ENCODE measurements at regions not wholly inside any gene's neighbourhood (a gene's known extent, or its start where the extent isn't known, plus 50 kb on each side); places are given as distances from the start of the nearest gene placed in this dataset.

DNA sequence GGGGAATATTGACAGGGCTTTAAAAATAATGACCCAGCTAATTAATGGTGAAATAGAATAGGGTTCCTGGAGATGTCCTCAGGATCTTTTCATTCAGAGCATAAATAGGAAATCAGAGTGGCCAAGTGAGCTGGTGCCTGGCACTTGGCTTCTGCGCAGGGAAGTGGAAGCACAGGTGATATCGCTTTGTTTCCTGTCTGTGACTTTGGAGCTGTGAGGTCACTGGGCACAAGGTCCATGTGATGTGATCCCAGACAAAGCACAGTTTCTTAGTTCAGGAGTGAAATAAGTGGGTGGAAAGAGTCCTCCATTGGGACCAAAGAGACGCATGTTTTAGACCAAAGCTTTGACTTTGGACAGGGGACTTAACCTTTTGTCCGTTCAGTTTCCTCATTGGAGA, 338.3 kb downstream of the CYRIA start:
- Histone ChIP-seq H3K9me3 (ENCODE audit: control insufficient read depth, insufficient read depth, low read depth, low read length) (no peaks in the 10 kb centered on the region), H3K4me3 (ENCODE audit: low read depth, low read length) (no peak overlapping the region), H3K27ac (ENCODE audit: extremely low read depth, low read depth, low read length) (no peak overlapping the region), H3K4me1 (ENCODE audit: control insufficient read depth, insufficient read depth, low read length) (no peaks in the 10 kb centered on the region), H3K36me3 (ENCODE audit: control insufficient read depth in 2 of 2, insufficient read depth in 1 of 2, low read length in 2 of 2) (no peaks in the 10 kb centered on the region)
- ChIA-PET CTCF (interaction anchor here (0.5 to 1.0 kb wide), 3 partner anchors 117 to 387 kb away, joined by 3 to 5 read pairs (median 3); no protein-coding TSS in a partner anchor), POLR2A (no interaction called here)
- TF ChIP-seq ZBTB17 (tag by site-specific recombination; IDR thresholded peaks at IDR 0.05): no peak
- no peak for TF ChIP-seq ZNF785 (tag by site-specific recombination; IDR thresholded peaks at IDR 0.05)
- TF ChIP-seq ZNF19 (tag by site-specific recombination; IDR thresholded peaks at IDR 0.05; ENCODE audit: low read depth): no peak
- TF ChIP-seq RBAK (tag by site-specific recombination; IDR thresholded peaks at IDR 0.05): no peak
- no peak for TF ChIP-seq MEIS1 (CRISPR knock-in tag; IDR thresholded peaks at IDR 0.05; ENCODE audit: borderline replicate concordance)
- TF ChIP-seq, protein P1, sequence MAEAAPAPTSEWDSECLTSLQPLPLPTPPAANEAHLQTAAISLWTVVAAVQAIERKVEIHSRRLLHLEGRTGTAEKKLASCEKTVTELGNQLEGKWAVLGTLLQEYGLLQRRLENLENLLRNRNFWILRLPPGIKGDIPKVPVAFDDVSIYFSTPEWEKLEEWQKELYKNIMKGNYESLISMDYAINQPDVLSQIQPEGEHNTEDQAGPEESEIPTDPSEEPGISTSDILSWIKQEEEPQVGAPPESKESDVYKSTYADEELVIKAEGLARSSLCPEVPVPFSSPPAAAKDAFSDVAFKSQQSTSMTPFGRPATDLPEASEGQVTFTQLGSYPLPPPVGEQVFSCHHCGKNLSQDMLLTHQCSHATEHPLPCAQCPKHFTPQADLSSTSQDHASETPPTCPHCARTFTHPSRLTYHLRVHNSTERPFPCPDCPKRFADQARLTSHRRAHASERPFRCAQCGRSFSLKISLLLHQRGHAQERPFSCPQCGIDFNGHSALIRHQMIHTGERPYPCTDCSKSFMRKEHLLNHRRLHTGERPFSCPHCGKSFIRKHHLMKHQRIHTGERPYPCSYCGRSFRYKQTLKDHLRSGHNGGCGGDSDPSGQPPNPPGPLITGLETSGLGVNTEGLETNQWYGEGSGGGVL (tag by site-specific recombination; IDR thresholded peaks at IDR 0.05): no peak
- no peak for TF ChIP-seq ZNF169 (tag by site-specific recombination; IDR thresholded peaks at IDR 0.05)
- TF ChIP-seq ZNF211 (tag by site-specific recombination; IDR thresholded peaks at IDR 0.05; ENCODE audit: low read depth): no peak
- no peak for TF ChIP-seq KLF9 (tag by site-specific recombination; IDR thresholded peaks at IDR 0.05; ENCODE audit: low read depth)
- TF ChIP-seq ZBTB7A (tag by site-specific recombination; IDR thresholded peaks at IDR 0.05; ENCODE audit: low read depth): no peak
- no peak for TF ChIP-seq KLF1 (tag by site-specific recombination; IDR thresholded peaks at IDR 0.05)
- TF ChIP-seq, protein P2, sequence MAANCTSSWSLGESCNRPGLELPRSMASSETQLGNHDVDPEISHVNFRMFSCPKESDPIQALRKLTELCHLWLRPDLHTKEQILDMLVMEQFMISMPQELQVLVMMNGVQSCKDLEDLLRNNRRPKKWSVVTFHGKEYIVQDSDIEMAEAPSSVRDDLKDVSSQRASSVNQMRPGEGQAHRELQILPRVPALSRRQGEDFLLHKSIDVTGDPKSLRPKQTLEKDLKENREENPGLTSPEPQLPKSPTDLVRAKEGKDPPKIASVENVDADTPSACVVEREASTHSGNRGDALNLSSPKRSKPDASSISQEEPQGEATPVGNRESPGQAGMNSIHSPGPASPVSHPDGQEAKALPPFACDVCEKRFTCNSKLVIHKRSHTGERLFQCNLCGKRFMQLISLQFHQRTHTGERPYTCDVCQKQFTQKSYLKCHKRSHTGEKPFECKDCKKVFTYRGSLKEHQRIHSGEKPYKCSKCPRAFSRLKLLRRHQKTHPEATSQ (tag by site-specific recombination; IDR thresholded peaks at IDR 0.05): no peak
- TF ChIP-seq ZEB2 (tag by site-specific recombination; IDR thresholded peaks at IDR 0.05): no peak
- no peak for TF ChIP-seq ZNF335 (tag by site-specific recombination; conservative IDR thresholded peaks at IDR 0.05)
- TF ChIP-seq TCF7L2 (IDR thresholded peaks at IDR 0.05; ENCODE audit: borderline replicate concordance, low read depth, low read length): no peak
- TF ChIP-seq, protein P3, sequence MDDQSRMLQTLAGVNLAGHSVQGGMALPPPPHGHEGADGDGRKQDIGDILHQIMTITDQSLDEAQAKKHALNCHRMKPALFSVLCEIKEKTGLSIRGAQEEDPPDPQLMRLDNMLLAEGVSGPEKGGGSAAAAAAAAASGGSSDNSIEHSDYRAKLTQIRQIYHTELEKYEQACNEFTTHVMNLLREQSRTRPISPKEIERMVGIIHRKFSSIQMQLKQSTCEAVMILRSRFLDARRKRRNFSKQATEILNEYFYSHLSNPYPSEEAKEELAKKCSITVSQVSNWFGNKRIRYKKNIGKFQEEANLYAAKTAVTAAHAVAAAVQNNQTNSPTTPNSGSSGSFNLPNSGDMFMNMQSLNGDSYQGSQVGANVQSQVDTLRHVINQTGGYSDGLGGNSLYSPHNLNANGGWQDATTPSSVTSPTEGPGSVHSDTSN (CRISPR knock-in tag; IDR thresholded peaks at IDR 0.05): no peak
- no peak for TF ChIP-seq SP3 (tag by site-specific recombination; IDR thresholded peaks at IDR 0.05)
- TF ChIP-seq BCL11A (tag by site-specific recombination; IDR thresholded peaks at IDR 0.05; ENCODE audit: low read depth): no peak
- TF ChIP-seq, protein P4, sequence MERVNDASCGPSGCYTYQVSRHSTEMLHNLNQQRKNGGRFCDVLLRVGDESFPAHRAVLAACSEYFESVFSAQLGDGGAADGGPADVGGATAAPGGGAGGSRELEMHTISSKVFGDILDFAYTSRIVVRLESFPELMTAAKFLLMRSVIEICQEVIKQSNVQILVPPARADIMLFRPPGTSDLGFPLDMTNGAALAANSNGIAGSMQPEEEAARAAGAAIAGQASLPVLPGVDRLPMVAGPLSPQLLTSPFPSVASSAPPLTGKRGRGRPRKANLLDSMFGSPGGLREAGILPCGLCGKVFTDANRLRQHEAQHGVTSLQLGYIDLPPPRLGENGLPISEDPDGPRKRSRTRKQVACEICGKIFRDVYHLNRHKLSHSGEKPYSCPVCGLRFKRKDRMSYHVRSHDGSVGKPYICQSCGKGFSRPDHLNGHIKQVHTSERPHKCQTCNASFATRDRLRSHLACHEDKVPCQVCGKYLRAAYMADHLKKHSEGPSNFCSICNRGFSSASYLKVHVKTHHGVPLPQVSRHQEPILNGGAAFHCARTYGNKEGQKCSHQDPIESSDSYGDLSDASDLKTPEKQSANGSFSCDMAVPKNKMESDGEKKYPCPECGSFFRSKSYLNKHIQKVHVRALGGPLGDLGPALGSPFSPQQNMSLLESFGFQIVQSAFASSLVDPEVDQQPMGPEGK (tag by site-specific recombination; IDR thresholded peaks at IDR 0.05): no peak

DNA sequence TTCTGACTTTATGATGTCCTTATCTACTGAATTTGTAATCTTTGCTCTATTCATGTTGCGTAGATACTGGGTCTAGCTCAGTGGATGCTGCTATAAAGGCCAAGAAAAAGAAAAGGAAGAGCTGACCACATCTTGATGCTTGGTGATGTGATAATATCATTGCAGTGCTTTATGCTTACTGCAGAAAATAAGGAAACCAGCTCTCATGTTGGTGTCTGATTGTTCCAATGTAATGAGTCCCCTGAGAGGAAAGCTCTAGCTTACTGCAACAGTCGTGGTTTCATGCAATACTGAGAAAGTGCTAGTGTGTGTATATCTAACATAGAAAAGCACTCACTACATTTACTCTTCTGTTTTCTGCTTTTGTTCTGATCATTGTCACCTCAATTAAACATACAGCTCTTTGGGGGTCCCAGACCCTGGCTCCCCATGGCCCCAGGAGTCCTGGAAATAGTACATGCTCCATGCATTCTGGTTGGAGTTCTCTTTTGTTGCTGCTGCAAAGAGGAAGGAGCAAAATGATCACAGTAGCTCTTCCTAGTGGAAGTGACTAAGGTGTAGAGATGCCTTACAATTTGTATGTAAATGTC, 338.8 kb downstream of the CYRIA start:
- CTCF ChIA-PET: interaction anchor here (0.5 kb wide), 3 partner anchors 278 to 387 kb away, joined by 3 to 5 read pairs (median 4); no protein-coding TSS in a partner anchor
- TF ChIP-seq ZNF776 (tag by site-specific recombination; IDR thresholded peaks at IDR 0.05; ENCODE audit: borderline replicate concordance) (no peak), ZNF214 (tag by site-specific recombination; IDR thresholded peaks at IDR 0.05; ENCODE audit: borderline replicate concordance) (no peak), ZNF585B (tag by site-specific recombination; IDR thresholded peaks at IDR 0.05) (no peak), ZNF610 (tag by site-specific recombination; IDR thresholded peaks at IDR 0.05; ENCODE audit: borderline replicate concordance) (no peak), ZNF48 (tag by site-specific recombination; IDR thresholded peaks at IDR 0.05) (no peak), ZBTB21 (tag by site-specific recombination; IDR thresholded peaks at IDR 0.05) (no peak)
- TF ChIP-seq, protein P5, sequence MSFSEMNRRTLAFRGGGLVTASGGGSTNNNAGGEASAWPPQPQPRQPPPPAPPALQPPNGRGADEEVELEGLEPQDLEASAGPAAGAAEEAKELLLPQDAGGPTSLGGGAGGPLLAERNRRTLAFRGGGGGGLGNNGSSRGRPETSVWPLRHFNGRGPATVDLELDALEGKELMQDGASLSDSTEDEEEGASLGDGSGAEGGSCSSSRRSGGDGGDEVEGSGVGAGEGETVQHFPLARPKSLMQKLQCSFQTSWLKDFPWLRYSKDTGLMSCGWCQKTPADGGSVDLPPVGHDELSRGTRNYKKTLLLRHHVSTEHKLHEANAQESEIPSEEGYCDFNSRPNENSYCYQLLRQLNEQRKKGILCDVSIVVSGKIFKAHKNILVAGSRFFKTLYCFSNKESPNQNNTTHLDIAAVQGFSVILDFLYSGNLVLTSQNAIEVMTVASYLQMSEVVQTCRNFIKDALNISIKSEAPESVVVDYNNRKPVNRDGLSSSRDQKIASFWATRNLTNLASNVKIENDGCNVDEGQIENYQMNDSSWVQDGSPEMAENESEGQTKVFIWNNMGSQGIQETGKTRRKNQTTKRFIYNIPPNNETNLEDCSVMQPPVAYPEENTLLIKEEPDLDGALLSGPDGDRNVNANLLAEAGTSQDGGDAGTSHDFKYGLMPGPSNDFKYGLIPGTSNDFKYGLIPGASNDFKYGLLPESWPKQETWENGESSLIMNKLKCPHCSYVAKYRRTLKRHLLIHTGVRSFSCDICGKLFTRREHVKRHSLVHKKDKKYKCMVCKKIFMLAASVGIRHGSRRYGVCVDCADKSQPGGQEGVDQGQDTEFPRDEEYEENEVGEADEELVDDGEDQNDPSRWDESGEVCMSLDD (tag by site-specific recombination; IDR thresholded peaks at IDR 0.05): no peak

More for the DNA sequence above, 338.8 kb downstream of the CYRIA start:
- H3K9me3 ChIP-seq (ENCODE audit: control insufficient read depth, insufficient read depth, low read depth, low read length): no peaks in the 10 kb centered on the region
- no peaks in the 10 kb centered on the region for H3K4me1 ChIP-seq (ENCODE audit: control insufficient read depth, insufficient read depth, low read length)
- POLR2A ChIA-PET: interaction anchor here (0.7 kb wide), 1 partner anchor 923 kb away, joined by 3 read pairs; no protein-coding TSS in a partner anchor
- H3K36me3 ChIP-seq (ENCODE audit: control insufficient read depth in 2 of 2, insufficient read depth in 1 of 2, low read length in 2 of 2): no peaks in the 10 kb centered on the region
- H3K4me3 ChIP-seq (ENCODE audit: low read depth, low read length): no peak overlapping the region
- no peak overlapping the region for H3K27ac ChIP-seq (ENCODE audit: extremely low read depth, low read depth, low read length)
